Keratinocyte (primary cell): ENCODE measurements at regions not wholly inside any gene's neighbourhood (a gene's known extent, or its start where the extent isn't known, plus 50 kb on each side); places are given as distances from the start of the nearest gene placed in this dataset.

ENCODE experiments used
- DNase-seq: peaks from one replicate; pipeline ENCODE4 v3.0.0-alpha.2; 2011; ENCODE audit warnings: low read depth, missing footprints, low spot score
- FAIRE-seq: peaks from 2 replicates; lab custom pipeline; 2011; peaks lifted over from hg19 to GRCh38; lab: Jason Lieb, UNC
- H2AFZ ChIP-seq: 2 replicates; pipeline ENCODE4 v1.6.0; 2012; ENCODE audit warnings: low read length, control low read depth, inconsistent platforms; ENCODE audit not compliant: control insufficient read depth
- H3K27ac ChIP-seq: 2 replicates; pipeline ENCODE4 v1.5.1; 2011; ENCODE audit warnings: low read length; ENCODE audit not compliant: control insufficient read depth, insufficient read depth
- H3K27me3 ChIP-seq: 3 replicates; pipeline ENCODE4 v1.6.0; 2011; ENCODE audit warnings: low read length; ENCODE audit not compliant: control insufficient read depth, insufficient read depth; ENCODE audit errors: extremely low read depth
- H3K36me3 ChIP-seq, 2 experiments: 2 replicates in 1 of 2; 3 replicates in 1 of 2; pipeline ENCODE4 v1.5.1; 2011; ENCODE audit warnings: low read length in 2 of 2, mild to moderate bottlenecking in 1 of 2; ENCODE audit not compliant: control insufficient read depth in 2 of 2, insufficient read depth in 2 of 2; ENCODE audit errors: extremely low read depth in 1 of 2
- H3K4me1 ChIP-seq: 3 replicates; pipeline ENCODE4 v1.5.1; 2011; ENCODE audit warnings: low read length; ENCODE audit not compliant: control insufficient read depth, insufficient read depth; ENCODE audit errors: extremely low read depth
- H3K4me2 ChIP-seq: 3 replicates; pipeline ENCODE4 v1.6.0; 2011; ENCODE audit warnings: low read depth, low read length; ENCODE audit not compliant: control insufficient read depth, insufficient read depth; ENCODE audit errors: extremely low read depth
- H3K4me3 ChIP-seq, 3 experiments: fragments of 200-600 bp in 1 of 3; sonication (generic) in 1 of 3; 2 replicates in 2 of 3; 3 replicates in 1 of 3; pipeline ENCODE4 v1.5.1; 2011 to 2016; ENCODE audit warnings: low read length in 3 of 3, mild to moderate bottlenecking in 3 of 3, control low read depth in 2 of 3, inconsistent platforms in 1 of 3, low read depth in 1 of 3, mixed read lengths in 1 of 3, mixed run types in 1 of 3, moderate library complexity in 1 of 3; ENCODE audit not compliant: control insufficient read depth in 2 of 3, insufficient read depth in 2 of 3; ENCODE audit errors: extremely low read depth in 1 of 3
- H3K79me2 ChIP-seq: 2 replicates; pipeline ENCODE4 v1.6.0; 2012; ENCODE audit warnings: low read length; ENCODE audit not compliant: control insufficient read depth, insufficient read depth
- H3K9ac ChIP-seq: 3 replicates; pipeline ENCODE4 v1.6.0; 2011; ENCODE audit warnings: low read length; ENCODE audit not compliant: control insufficient read depth, insufficient read depth; ENCODE audit errors: extremely low read depth
- H3K9me1 ChIP-seq: 3 replicates; pipeline ENCODE4 v1.6.0; 2011; ENCODE audit warnings: low read length; ENCODE audit not compliant: control insufficient read depth, insufficient read depth; ENCODE audit errors: extremely low read depth
- H3K9me3 ChIP-seq: 2 replicates; pipeline ENCODE4 v1.5.1; 2012; ENCODE audit warnings: low read depth, low read length; ENCODE audit not compliant: control insufficient read depth
- H4K20me1 ChIP-seq: 3 replicates; pipeline ENCODE4 v1.6.0; 2011; ENCODE audit warnings: low read length; ENCODE audit not compliant: control insufficient read depth, insufficient read depth; ENCODE audit errors: extremely low read depth
- CTCF ChIP-seq, 3 experiments: IDR thresholded peaks in 1 of 3; conservative IDR thresholded peaks in 1 of 3; optimal IDR thresholded peaks in 1 of 3; 2 replicates in 2 of 3; 3 replicates in 1 of 3; pipeline versions ENCODE3 to v1.5.1; 2011; ENCODE audit warnings: low read length in 3 of 3, mild to moderate bottlenecking in 3 of 3, moderate library complexity in 2 of 3, control low read depth in 1 of 3, inconsistent platforms in 1 of 3; ENCODE audit not compliant: insufficient read depth in 2 of 3; ENCODE audit errors: extremely low read depth in 1 of 3
- EZH2 ChIP-seq: IDR thresholded peaks from one replicate; pipeline ENCODE4 v1.6.1; 2012; ENCODE audit warnings: inconsistent platforms, mild to moderate bottlenecking, low read length, moderate library complexity
- dilution Hi-C: fragments of 300-500 bp; cut with MboI; formaldehyde crosslinking; loops from one replicate; pipeline ENCODE4 v1.7.0; 2020; ENCODE audit warnings: low sequenced_read_pairs; ENCODE audit not compliant: extremely low pct_ligation_motif_present

GRCh38 chr10:29784175-29784773, 149.5 kb upstream of the SVIL start:
- no peaks in the 10 kb centered on the region for H3K9me1 ChIP-seq
- peaks cover 14% of the 10 kb centered on the region for H3K4me1 ChIP-seq
- dilution Hi-C loops, result no loop called here
- H3K36me3 ChIP-seq, result no peaks in the 10 kb centered on the region
- no peaks in the 10 kb centered on the region for H3K9me3 ChIP-seq
- TF ChIP-seq CTCF (optimal IDR thresholded peaks at IDR 0.05 in 1 of 3, IDR thresholded peaks at IDR 0.05 in 1 of 3, conservative IDR thresholded peaks at IDR 0.05 in 1 of 3; ENCODE audit: extremely low read depth in 1 of 3, insufficient read depth in 2 of 3, low read length in 3 of 3) (no peak), EZH2 (no peak)
- H3K4me2 ChIP-seq, result peak overlapping the region; percentile 18
- H3K27ac ChIP-seq, result peak overlapping the region; percentile 63
- no peaks in the 10 kb centered on the region for H4K20me1 ChIP-seq
- FAIRE-seq (peak; percentile 97), DNase-seq (peak; percentile 90)
- H3K4me3 ChIP-seq, result peak overlapping the region in 1 of 3 experiments; percentile 4
- peak overlapping the region; percentile 45 for H3K9ac ChIP-seq
- H3K27me3 ChIP-seq, result no peaks in the 10 kb centered on the region
- no peak overlapping the region for H2AFZ ChIP-seq
- no peaks in the 10 kb centered on the region for H3K79me2 ChIP-seq

DNA sequence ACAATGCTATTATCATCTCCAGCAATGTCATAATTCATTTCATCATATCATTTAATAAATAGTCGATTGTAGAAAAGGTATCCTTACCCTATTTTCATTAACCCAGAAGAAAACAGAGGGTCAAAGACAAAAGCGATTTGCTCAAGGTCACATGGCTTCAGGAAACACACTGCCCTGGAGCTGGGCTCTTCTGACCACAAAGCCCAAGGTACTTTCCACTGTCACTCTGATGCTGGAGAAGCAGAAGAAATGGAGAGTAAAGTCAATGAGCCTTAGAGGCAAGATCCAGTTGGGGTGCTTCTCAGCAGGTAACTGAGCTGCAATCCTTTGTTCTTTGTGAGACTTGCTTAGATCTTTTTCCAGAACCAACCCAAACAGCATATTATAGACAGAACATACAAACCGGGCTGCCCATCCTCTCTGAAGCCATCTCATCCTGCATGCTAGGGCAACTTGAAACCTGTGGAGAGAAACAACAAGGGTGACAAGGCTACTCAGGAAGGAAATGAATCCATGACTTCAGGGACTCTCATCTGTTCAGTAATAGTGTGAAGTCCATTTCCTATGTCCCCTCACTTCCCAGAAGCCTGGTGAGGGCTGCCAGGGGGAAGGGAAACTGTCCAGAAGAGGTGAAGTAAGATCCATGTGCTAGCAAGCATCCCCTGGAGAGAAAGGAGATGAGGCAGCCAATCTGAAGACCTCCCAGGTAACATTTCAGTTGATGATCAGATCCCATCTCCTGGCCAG, 148.6 kb upstream of the SVIL start:
- H3K36me3 ChIP-seq, result no peaks in the 10 kb centered on the region
- no peak overlapping the region for H3K27ac ChIP-seq
- dilution Hi-C loops, result no loop called here
- no peaks in the 10 kb centered on the region for H3K27me3 ChIP-seq
- H3K9me3 ChIP-seq, result no peaks in the 10 kb centered on the region
- H4K20me1 ChIP-seq, result no peaks in the 10 kb centered on the region
- H3K79me2 ChIP-seq, result no peaks in the 10 kb centered on the region
- no peaks in the 10 kb centered on the region for H3K9me1 ChIP-seq
- peak; percentile 23 for FAIRE-seq
- no peak overlapping the region for H3K9ac ChIP-seq
- peaks cover 14% of the 10 kb centered on the region for H3K4me1 ChIP-seq
- TF ChIP-seq EZH2 (no peak), CTCF (optimal IDR thresholded peaks at IDR 0.05 in 1 of 3, IDR thresholded peaks at IDR 0.05 in 1 of 3, conservative IDR thresholded peaks at IDR 0.05 in 1 of 3; ENCODE audit: extremely low read depth in 1 of 3, insufficient read depth in 2 of 3, low read length in 3 of 3) (no peak)
- H2AFZ ChIP-seq, result no peak overlapping the region
- DNase-seq, result no peak
- H3K4me3 ChIP-seq, result no peak overlapping the region
- H3K4me2 ChIP-seq, result no peak overlapping the region
